ENCODE measurements at regions not wholly inside any gene's neighbourhood (a gene's known extent, or its start where the extent isn't known, plus 50 kb on each side); places are given as distances from the start of the nearest gene placed in this dataset.

DNA sequence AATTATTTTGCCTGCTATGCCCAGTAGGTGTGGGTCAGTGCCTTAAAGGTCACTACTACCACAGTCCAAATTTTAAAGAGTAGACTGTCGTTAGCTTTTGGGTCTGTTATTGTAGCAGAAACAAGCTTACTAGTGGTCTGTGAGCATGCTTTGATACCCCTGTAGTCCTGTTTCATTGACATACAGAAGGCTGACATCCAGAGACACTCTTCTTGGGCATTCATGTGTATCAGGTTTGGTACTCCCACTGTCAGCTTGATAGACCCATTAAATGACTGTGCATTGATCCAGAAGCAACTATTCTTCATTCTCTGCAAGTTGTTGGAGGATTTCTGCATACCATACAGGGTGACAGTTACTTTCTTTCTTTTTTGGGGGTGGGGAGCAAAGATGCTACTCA is 884.4 kb upstream of the CELF2 start:
- H3K27me3 ChIP-seq (ENCODE audit: insufficient read depth, low read length), result no peaks in the 10 kb centered on the region
- no peaks in the 10 kb centered on the region for H3K4me1 Mint-ChIP-seq (ENCODE audit: low read depth, unreplicated experiment)
- H3K4me3 ChIP-seq (ENCODE audit: insufficient read depth, low read depth, low read length), result no peak overlapping the region
- no peaks in the 10 kb centered on the region for H4K20me1 ChIP-seq (ENCODE audit: insufficient read depth, low read length)
- DNase-seq (ENCODE audit: low read depth), result no peak
- no peak overlapping the region for H3K4me2 ChIP-seq (ENCODE audit: low read length)
- no peaks in the 10 kb centered on the region for H3K27me3 Mint-ChIP-seq (ENCODE audit: low read depth, unreplicated experiment)
- H3K4me3 Mint-ChIP-seq (ENCODE audit: unreplicated experiment), result no peak overlapping the region
- no peaks in the 10 kb centered on the region for H3K4me1 ChIP-seq (ENCODE audit: insufficient read depth, low read length)
- no peak for FAIRE-seq
- no peak overlapping the region for H3K9ac ChIP-seq (ENCODE audit: low read length)
- no peak overlapping the region for H3K27ac ChIP-seq (ENCODE audit: low read depth, low read length)
- H3K9me3 Mint-ChIP-seq (ENCODE audit: unreplicated experiment), result no peaks in the 10 kb centered on the region
- no peak overlapping the region for H3K27ac Mint-ChIP-seq (ENCODE audit: unreplicated experiment)
- H3K79me2 ChIP-seq (ENCODE audit: insufficient read depth, low read length), result no peaks in the 10 kb centered on the region
- H2AFZ ChIP-seq (ENCODE audit: low read depth, low read length), result no peak overlapping the region
- no peaks in the 10 kb centered on the region for H3K9me3 ChIP-seq (ENCODE audit: insufficient read depth, low read depth, low read length)
- TF ChIP-seq, protein P1, sequence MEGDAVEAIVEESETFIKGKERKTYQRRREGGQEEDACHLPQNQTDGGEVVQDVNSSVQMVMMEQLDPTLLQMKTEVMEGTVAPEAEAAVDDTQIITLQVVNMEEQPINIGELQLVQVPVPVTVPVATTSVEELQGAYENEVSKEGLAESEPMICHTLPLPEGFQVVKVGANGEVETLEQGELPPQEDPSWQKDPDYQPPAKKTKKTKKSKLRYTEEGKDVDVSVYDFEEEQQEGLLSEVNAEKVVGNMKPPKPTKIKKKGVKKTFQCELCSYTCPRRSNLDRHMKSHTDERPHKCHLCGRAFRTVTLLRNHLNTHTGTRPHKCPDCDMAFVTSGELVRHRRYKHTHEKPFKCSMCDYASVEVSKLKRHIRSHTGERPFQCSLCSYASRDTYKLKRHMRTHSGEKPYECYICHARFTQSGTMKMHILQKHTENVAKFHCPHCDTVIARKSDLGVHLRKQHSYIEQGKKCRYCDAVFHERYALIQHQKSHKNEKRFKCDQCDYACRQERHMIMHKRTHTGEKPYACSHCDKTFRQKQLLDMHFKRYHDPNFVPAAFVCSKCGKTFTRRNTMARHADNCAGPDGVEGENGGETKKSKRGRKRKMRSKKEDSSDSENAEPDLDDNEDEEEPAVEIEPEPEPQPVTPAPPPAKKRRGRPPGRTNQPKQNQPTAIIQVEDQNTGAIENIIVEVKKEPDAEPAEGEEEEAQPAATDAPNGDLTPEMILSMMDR (IDR thresholded peaks at IDR 0.05; ENCODE audit: insufficient read depth, low read depth, low read length), result no peak
- no peak for TF ChIP-seq EZH2 (IDR thresholded peaks at IDR 0.05; ENCODE audit: insufficient read depth, low read length)
- no peaks in the 10 kb centered on the region for H3K36me3 ChIP-seq (ENCODE audit: insufficient read depth, low read length)
- no peaks in the 10 kb centered on the region for H3K36me3 Mint-ChIP-seq (ENCODE audit: low read depth, unreplicated experiment)

DNA sequence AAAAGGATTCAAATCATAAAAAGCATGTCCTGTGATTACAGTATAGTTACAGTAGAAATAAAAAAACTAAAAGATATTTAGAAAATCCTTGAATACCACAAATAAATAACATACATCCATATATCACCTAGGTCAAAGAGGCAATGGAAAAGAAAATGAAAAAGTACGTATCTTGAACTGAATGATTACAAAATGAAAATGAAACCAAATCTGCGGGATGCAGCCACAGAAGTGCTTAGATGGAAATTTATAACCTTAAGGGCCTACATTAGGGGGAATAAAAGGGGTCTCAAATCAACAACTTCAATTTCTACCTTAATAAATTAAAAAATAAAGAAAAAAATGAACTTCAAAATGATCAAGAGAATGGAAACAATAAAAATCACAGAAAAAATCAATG is 879.0 kb upstream of the CELF2 start:
- Histone ChIP-seq H3K4me1 (ENCODE audit: insufficient read depth, low read length) (no peaks in the 10 kb centered on the region), H3K27me3 (ENCODE audit: insufficient read depth, low read length) (no peaks in the 10 kb centered on the region), H2AFZ (ENCODE audit: low read depth, low read length) (no peak overlapping the region), H3K9ac (ENCODE audit: low read length) (no peak overlapping the region), H3K36me3 (ENCODE audit: insufficient read depth, low read length) (no peaks in the 10 kb centered on the region), H3K79me2 (ENCODE audit: insufficient read depth, low read length) (no peaks in the 10 kb centered on the region), H3K4me3 (ENCODE audit: insufficient read depth, low read depth, low read length) (no peak overlapping the region), H3K27ac (ENCODE audit: low read depth, low read length) (no peak overlapping the region), H4K20me1 (ENCODE audit: insufficient read depth, low read length) (no peaks in the 10 kb centered on the region), H3K9me3 (ENCODE audit: insufficient read depth, low read depth, low read length) (no peaks in the 10 kb centered on the region), H3K4me2 (ENCODE audit: low read length) (no peak overlapping the region)
- no peak for FAIRE-seq
- Mint-ChIP-seq H3K9me3 (ENCODE audit: unreplicated experiment) (no peaks in the 10 kb centered on the region), H3K27ac (ENCODE audit: unreplicated experiment) (no peak overlapping the region), H3K27me3 (ENCODE audit: low read depth, unreplicated experiment) (no peaks in the 10 kb centered on the region), H3K4me1 (ENCODE audit: low read depth, unreplicated experiment) (no peaks in the 10 kb centered on the region), H3K36me3 (ENCODE audit: low read depth, unreplicated experiment) (no peaks in the 10 kb centered on the region), H3K4me3 (ENCODE audit: unreplicated experiment) (no peak overlapping the region)
- TF ChIP-seq EZH2 (IDR thresholded peaks at IDR 0.05; ENCODE audit: insufficient read depth, low read length), result no peak
- TF ChIP-seq, protein P1 (IDR thresholded peaks at IDR 0.05; ENCODE audit: insufficient read depth, low read depth, low read length), result no peak
- DNase-seq (ENCODE audit: low read depth), result no peak

DNA sequence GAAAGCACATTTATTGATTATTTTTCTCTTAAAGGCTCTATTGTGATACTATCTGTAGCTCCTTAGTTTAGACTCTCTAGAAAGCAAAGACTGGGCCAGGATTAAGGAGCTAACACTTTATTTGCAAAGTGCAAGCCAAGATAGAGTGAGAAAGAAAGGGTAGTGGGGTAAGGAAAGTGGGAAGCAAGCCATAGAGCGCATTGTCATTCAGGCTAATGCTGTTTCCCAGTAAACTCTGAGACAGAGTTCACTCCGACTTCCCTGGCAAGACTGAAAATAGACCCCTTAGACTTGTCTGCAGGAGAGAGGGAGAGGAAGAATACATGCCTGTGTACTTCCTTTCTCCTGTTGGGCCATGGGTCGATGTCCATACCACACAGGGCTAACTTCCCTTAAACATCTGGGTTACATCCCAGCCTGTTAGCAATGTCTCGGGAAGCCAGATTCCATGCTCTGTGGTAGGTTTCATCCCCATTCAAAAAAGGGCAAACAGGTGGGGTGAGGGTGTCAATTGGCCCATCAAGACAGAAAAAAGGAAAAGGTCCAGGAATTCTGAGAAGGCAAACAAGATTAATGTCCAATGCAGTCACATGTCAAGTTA is 875.8 kb upstream of the CELF2 start:
- no peak overlapping the region for H3K27ac Mint-ChIP-seq (ENCODE audit: unreplicated experiment)

More for the DNA sequence above, 875.8 kb upstream of the CELF2 start:
- no peak for TF ChIP-seq EZH2 (IDR thresholded peaks at IDR 0.05; ENCODE audit: insufficient read depth, low read length)
- TF ChIP-seq, protein P1 (IDR thresholded peaks at IDR 0.05; ENCODE audit: insufficient read depth, low read depth, low read length), result no peak
- no peaks in the 10 kb centered on the region for H3K9me3 Mint-ChIP-seq (ENCODE audit: unreplicated experiment)
- H3K36me3 ChIP-seq (ENCODE audit: insufficient read depth, low read length), result no peaks in the 10 kb centered on the region
- H3K9me3 ChIP-seq (ENCODE audit: insufficient read depth, low read depth, low read length), result peaks cover 2% of the 10 kb centered on the region
- no peaks in the 10 kb centered on the region for H3K4me1 Mint-ChIP-seq (ENCODE audit: low read depth, unreplicated experiment)
- H3K79me2 ChIP-seq (ENCODE audit: insufficient read depth, low read length), result no peaks in the 10 kb centered on the region
- H3K4me1 ChIP-seq (ENCODE audit: insufficient read depth, low read length), result no peaks in the 10 kb centered on the region
- no peak overlapping the region for H3K9ac ChIP-seq (ENCODE audit: low read length)
- H3K4me3 ChIP-seq (ENCODE audit: insufficient read depth, low read depth, low read length), result no peak overlapping the region
- DNase-seq (ENCODE audit: low read depth), result no peak
- H3K36me3 Mint-ChIP-seq (ENCODE audit: low read depth, unreplicated experiment), result no peaks in the 10 kb centered on the region
- no peaks in the 10 kb centered on the region for H3K27me3 ChIP-seq (ENCODE audit: insufficient read depth, low read length)
- no peak for FAIRE-seq
- no peak overlapping the region for H2AFZ ChIP-seq (ENCODE audit: low read depth, low read length)
- no peak overlapping the region for H3K4me3 Mint-ChIP-seq (ENCODE audit: unreplicated experiment)
- H4K20me1 ChIP-seq (ENCODE audit: insufficient read depth, low read length), result no peaks in the 10 kb centered on the region
- H3K4me2 ChIP-seq (ENCODE audit: low read length), result no peak overlapping the region
- peaks cover 2% of the 10 kb centered on the region for H3K27me3 Mint-ChIP-seq (ENCODE audit: low read depth, unreplicated experiment)
- no peak overlapping the region for H3K27ac ChIP-seq (ENCODE audit: low read depth, low read length)
